OCI-LY3 (cell line): ENCODE measurements at regions not wholly inside any gene's neighbourhood (a gene's known extent, or its start where the extent isn't known, plus 50 kb on each side); places are given as distances from the start of the nearest gene placed in this dataset.

ENCODE experiments used
- H2AFZ ChIP-seq: fragments of 200-600, 300-600 bp; shearing (Covaris generic); 2 replicates; pipeline ENCODE4 v1.6.0; 2014; ENCODE audit warnings: antibody characterized with exemption, low read depth, low read length
- H3K27ac ChIP-seq: fragments of 200-600, 300-600 bp; sonication (generic); 2 replicates; pipeline ENCODE4 v1.5.1; 2014; ENCODE audit warnings: mild to moderate bottlenecking, low read length, moderate library complexity, mixed read lengths
- H3K27me3 ChIP-seq: fragments of 200-600, 300-600 bp; sonication (generic); 2 replicates; pipeline ENCODE4 v1.6.1; 2014; ENCODE audit warnings: low read depth, low read length, mixed read lengths
- H3K36me3 ChIP-seq: fragments of 200-600, 300-600 bp; sonication (generic); replicated peaks from 2 replicates; pipeline ENCODE3; 2014; ENCODE audit warnings: low read depth, low read length, mixed read lengths
- H3K4me1 ChIP-seq: fragments of 300-600, 200-600 bp; sonication (generic); 2 replicates; pipeline ENCODE4 v1.6.1; 2014; ENCODE audit warnings: low read length, mixed read lengths
- H3K4me2 ChIP-seq: fragments of 200-600, 300-600 bp; sonication (generic); 2 replicates; pipeline ENCODE4 v1.6.1; 2014; ENCODE audit warnings: low read length, mixed read lengths
- H3K4me3 ChIP-seq: fragments of 300-600, 200-600 bp; sonication (generic); 2 replicates; pipeline ENCODE4 v1.5.1; 2014; ENCODE audit warnings: antibody characterized with exemption, mild to moderate bottlenecking, low read length, moderate library complexity
- H3K79me2 ChIP-seq: fragments of 300-600, 200-600 bp; shearing (Covaris generic); 2 replicates; pipeline ENCODE4 v1.6.1; 2014; ENCODE audit warnings: mild to moderate bottlenecking, low read length, mixed read lengths
- H3K9ac ChIP-seq: fragments of 300-600, 200-600 bp; shearing (Covaris generic); 2 replicates; pipeline ENCODE4 v1.6.0; 2014; ENCODE audit warnings: mild to moderate bottlenecking, low read length, moderate library complexity
- H3K9me3 ChIP-seq: fragments of 200-600, 300-600 bp; shearing (Covaris generic); 2 replicates; pipeline ENCODE4 v1.6.1; 2014; ENCODE audit warnings: low read length, mixed read lengths; ENCODE audit not compliant: insufficient read depth
- H4K20me1 ChIP-seq: fragments of 200-600, 300-600 bp; sonication (generic); 2 replicates; pipeline ENCODE4 v1.6.1; 2016; ENCODE audit warnings: low read length, mixed read lengths; ENCODE audit not compliant: insufficient read depth
- CTCF ChIP-seq: fragments of 200-600, 300-600 bp; sonication (generic); IDR thresholded peaks from 2 replicates; pipeline ENCODE4 v1.5.1; 2014; ENCODE audit warnings: antibody characterized with exemption, low read length, low read depth
- EZH2phosphoT487 ChIP-seq: fragments of 200-600 bp; shearing (Covaris generic); IDR thresholded peaks from 2 replicates; pipeline ENCODE4 v1.6.1; 2018; ENCODE audit warnings: antibody characterized with exemption, mixed run types, low read depth

- Histone ChIP-seq H3K4me2 (no peak overlapping the region), H3K27ac (no peak overlapping the region), H3K36me3 (no peaks in the 10 kb centered on the region), H4K20me1 (no peaks in the 10 kb centered on the region), H3K27me3 (no peaks in the 10 kb centered on the region), H2AFZ (no peak overlapping the region), H3K9ac (no peak overlapping the region), H3K4me1 (no peaks in the 10 kb centered on the region), H3K9me3 (no peaks in the 10 kb centered on the region), H3K4me3 (no peak overlapping the region), H3K79me2 (no peaks in the 10 kb centered on the region)
- TF ChIP-seq CTCF (no peak), EZH2phosphoT487 (no peak)
Observed at GRCh38 chr1:98437540-98437939, 224.0 kb upstream of the SNX7 start.

- H3K9me3 ChIP-seq: no peaks in the 10 kb centered on the region
Observed at GRCh38 chr1:98437011-98437410, 224.5 kb upstream of the SNX7 start.

GRCh38 chr1:98429965-98430443, 231.5 kb upstream of the SNX7 start:
- Histone ChIP-seq H3K9ac (no peak overlapping the region), H3K36me3 (no peaks in the 10 kb centered on the region), H3K4me3 (no peak overlapping the region), H3K4me1 (no peaks in the 10 kb centered on the region), H4K20me1 (no peaks in the 10 kb centered on the region), H3K27ac (no peak overlapping the region), H3K4me2 (no peak overlapping the region), H3K27me3 (no peaks in the 10 kb centered on the region), H3K9me3 (no peaks in the 10 kb centered on the region), H3K79me2 (no peaks in the 10 kb centered on the region), H2AFZ (no peak overlapping the region)
- no peak for TF ChIP-seq EZH2phosphoT487
- TF ChIP-seq CTCF: no peak

More at GRCh38 chr1:98437011-98437410, 224.5 kb upstream of the SNX7 start:
- H3K36me3 ChIP-seq: no peaks in the 10 kb centered on the region
- no peaks in the 10 kb centered on the region for H3K27me3 ChIP-seq
- no peak overlapping the region for H3K27ac ChIP-seq
- H2AFZ ChIP-seq: no peak overlapping the region
- no peak for TF ChIP-seq EZH2phosphoT487
- TF ChIP-seq CTCF: no peak
- H3K4me1 ChIP-seq: no peaks in the 10 kb centered on the region
- no peaks in the 10 kb centered on the region for H3K79me2 ChIP-seq
- H4K20me1 ChIP-seq: no peaks in the 10 kb centered on the region
- H3K9ac ChIP-seq: no peak overlapping the region
- H3K4me2 ChIP-seq: no peak overlapping the region
- no peak overlapping the region for H3K4me3 ChIP-seq

- Histone ChIP-seq H4K20me1 (no peaks in the 10 kb centered on the region), H3K79me2 (no peaks in the 10 kb centered on the region), H2AFZ (no peak overlapping the region), H3K9me3 (no peaks in the 10 kb centered on the region), H3K4me2 (no peak overlapping the region), H3K36me3 (no peaks in the 10 kb centered on the region), H3K9ac (no peak overlapping the region), H3K4me3 (no peak overlapping the region), H3K4me1 (no peaks in the 10 kb centered on the region), H3K27me3 (no peaks in the 10 kb centered on the region), H3K27ac (no peak overlapping the region)
- TF ChIP-seq EZH2phosphoT487 (no peak), CTCF (no peak)
Observed at GRCh38 chr1:98428864-98429263, 232.7 kb upstream of the SNX7 start.
